HG03521 (cell line): ENCODE measurements at regions not wholly inside any gene's neighbourhood (a gene's known extent, or its start where the extent isn't known, plus 50 kb on each side); places are given as distances from the start of the nearest gene placed in this dataset.

Experiments
- ATAC-seq: cut with Tn5 transposase; IDR thresholded peaks from one replicate; pipeline ENCODE4 v1.9.1; 2021; ENCODE audit warnings: mild to moderate bottlenecking, moderate library complexity; ENCODE audit not compliant: unreplicated experiment

- ATAC-seq = no peak
These were observed 51.2 kb upstream of the ABCC4 start for GRCh38 chr13:95352486-95352885.

- no peak for ATAC-seq
These were observed 52.9 kb upstream of the ABCC4 start for GRCh38 chr13:95354156-95354555.

GRCh38 chr13:95354680-95355487, 53.6 kb upstream of the ABCC4 start:
- ATAC-seq = no peak

- ATAC-seq = no peak
These were observed 54.2 kb upstream of the ABCC4 start for GRCh38 chr13:95355494-95355893.

GRCh38 chr13:95356916-95357315, 55.7 kb upstream of the ABCC4 start:
- no peak for ATAC-seq

- no peak for ATAC-seq
These were observed 56.6 kb upstream of the ABCC4 start for GRCh38 chr13:95357875-95358274.

- no peak for ATAC-seq
These were observed 58.8 kb upstream of the ABCC4 start for GRCh38 chr13:95360052-95360451.

GRCh38 chr13:95360464-95361097, 59.3 kb upstream of the ABCC4 start:
- no peak for ATAC-seq

GRCh38 chr13:95361686-95362085, 60.4 kb upstream of the ABCC4 start:
- no peak for ATAC-seq

- no peak for ATAC-seq
These were observed 61.4 kb upstream of the ABCC4 start for GRCh38 chr13:95362666-95363065.

- no peak for ATAC-seq
These were observed 66.1 kb upstream of the ABCC4 start for GRCh38 chr13:95367309-95367843.

- ATAC-seq = no peak
These were observed 67.7 kb upstream of the ABCC4 start for GRCh38 chr13:95368998-95369397.

- ATAC-seq = no peak
These were observed 74.5 kb upstream of the ABCC4 start for GRCh38 chr13:95375706-95376105.

GRCh38 chr13:95378603-95379002, 77.4 kb upstream of the ABCC4 start:
- no peak for ATAC-seq

- ATAC-seq = peak; percentile 83
These were observed 79.4 kb upstream of the ABCC4 start for GRCh38 chr13:95380468-95381211.

- no peak for ATAC-seq
These were observed 79.9 kb upstream of the ABCC4 start for GRCh38 chr13:95381212-95381527.

- no peak for ATAC-seq
These were observed 81.2 kb upstream of the ABCC4 start for GRCh38 chr13:95382411-95382810.

- ATAC-seq = no peak
These were observed 81.7 kb upstream of the ABCC4 start for GRCh38 chr13:95382916-95383315.

- ATAC-seq = no peak
These were observed 84.1 kb upstream of the ABCC4 start for GRCh38 chr13:95385373-95385772.

GRCh38 chr13:95385798-95386197, 84.5 kb upstream of the ABCC4 start:
- ATAC-seq = no peak

GRCh38 chr13:95386370-95386769, 85.1 kb upstream of the ABCC4 start:
- no peak for ATAC-seq

GRCh38 chr13:95387733-95388207, 86.5 kb upstream of the ABCC4 start:
- ATAC-seq = no peak
